Prostate gland (tissue), 2 donors: ENCODE measurements at regions not wholly inside any gene's neighbourhood (a gene's known extent, or its start where the extent isn't known, plus 50 kb on each side); places are given as distances from the start of the nearest gene placed in this dataset.

Experiments
- DNase-seq: peaks from one replicate; pipeline ENCODE4 v3.0.0-alpha.2; 2019; ENCODE audit warnings: low spot score
- H3K27ac ChIP-seq, 2 donors: fragments of 200-600 bp; sonication (generic); 2 replicates each; pipeline ENCODE4 v1.5.1; 2017 to 2019
- H3K27me3 ChIP-seq: fragments of 200-600 bp; sonication (generic); replicated peaks from 2 replicates; pipeline ENCODE4 v1.5.1; 2019; ENCODE audit not compliant: insufficient read depth
- H3K36me3 ChIP-seq, 2 donors: fragments of 200-600 bp; sonication (generic); 1 replicate in 1 of 2; 2 replicates in 1 of 2; pipeline versions ENCODE4 v1.5.1 to v1.8.1; 2017 to 2019
- H3K4me1 ChIP-seq: fragments of 200-600 bp; sonication (generic); replicated peaks from 2 replicates; pipeline ENCODE4 v1.5.1; 2019
- H3K4me3 ChIP-seq, 2 donors: fragments of 200-600 bp; sonication (generic); 2 replicates each; pipeline ENCODE4 v1.5.1; 2017 to 2019
- H3K9me3 ChIP-seq: fragments of 200-600 bp; sonication (generic); 2 replicates; pipeline ENCODE4 v1.5.1; 2017
- CTCF ChIP-seq, 4 experiments: fragments of 200-600 bp in 2 of 4; fragments of 450-650 bp in 2 of 4; sonication (generic) in 2 of 4; IDR thresholded peaks; 1 replicate in 3 of 4; 2 replicates in 1 of 4; pipeline ENCODE4 v1.5.1; 2016 to 2019; ENCODE audit warnings: antibody characterized with exemption in 4 of 4, mild to moderate bottlenecking in 2 of 4, moderate library complexity in 2 of 4
- POLR2A ChIP-seq: fragments of 450-650 bp; IDR thresholded peaks from one replicate; pipeline ENCODE4 v1.6.1; 2016; ENCODE audit warnings: antibody characterized with exemption, mild to moderate bottlenecking
- POLR2AphosphoS5 ChIP-seq: sonication (generic); formaldehyde crosslinking; IDR thresholded peaks from one replicate; pipeline ENCODE4 v1.6.1; 2017; ENCODE audit warnings: antibody characterized with exemption
- WGBS: methylation state at CpG from one replicate; pipeline ENCODE4 v1.1.5; 2018; 5-methylcytosine and 5-hydroxymethylcytosine counted together
- intact Hi-C: fragments of 100-400 bp; cut with DNase I; formaldehyde crosslinking; loops from one replicate; pipeline ENCODE4 v1.14.2; 2022

- no peak for TF ChIP-seq CTCF (IDR thresholded peaks at IDR 0.05)
- TF ChIP-seq POLR2AphosphoS5, result no peak
- TF ChIP-seq POLR2A, result no peak
- Histone ChIP-seq H3K9me3 (no peaks in the 10 kb centered on the region), H3K27ac (no peak overlapping the region), H3K27me3 (no peaks in the 10 kb centered on the region), H3K4me3 (no peak overlapping the region), H3K36me3 (no peaks in the 10 kb centered on the region), H3K4me1 (no peaks in the 10 kb centered on the region)
- DNase-seq, result no peak
- 45% methylated on average over 3 of the region's 3 CpGs for WGBS
- intact Hi-C loops, result no loop called here
These were observed 383.3 kb upstream of the ASIC2 start for GRCh38 chr17:33676444-33676843.

- DNase-seq, result no peak
- H3K36me3 ChIP-seq, result no peaks in the 10 kb centered on the region
- no peaks in the 10 kb centered on the region for H3K9me3 ChIP-seq
- H3K27me3 ChIP-seq, result no peaks in the 10 kb centered on the region
- intact Hi-C loops, result no loop called here
- H3K4me1 ChIP-seq, result no peaks in the 10 kb centered on the region
- no peak overlapping the region for H3K4me3 ChIP-seq
- H3K27ac ChIP-seq, result no peak overlapping the region
- TF ChIP-seq CTCF (IDR thresholded peaks at IDR 0.05), result no peak
- TF ChIP-seq POLR2A, result no peak
- TF ChIP-seq POLR2AphosphoS5, result no peak
- WGBS, result 89% methylated on average over 6 of the region's 6 CpGs
These were observed 386.5 kb upstream of the ASIC2 start for GRCh38 chr17:33679595-33679994.

- 66% methylated on average over 4 of the region's 4 CpGs for WGBS
- H3K36me3 ChIP-seq, result no peaks in the 10 kb centered on the region
- H3K27ac ChIP-seq, result no peak overlapping the region
- no peaks in the 10 kb centered on the region for H3K9me3 ChIP-seq
- H3K4me3 ChIP-seq, result no peak overlapping the region
- H3K27me3 ChIP-seq, result no peaks in the 10 kb centered on the region
- no peak for DNase-seq
- intact Hi-C loops, result no loop called here
- H3K4me1 ChIP-seq, result no peaks in the 10 kb centered on the region
- TF ChIP-seq CTCF (IDR thresholded peaks at IDR 0.05), result no peak
- TF ChIP-seq POLR2AphosphoS5, result no peak
- no peak for TF ChIP-seq POLR2A
These were observed 387.4 kb upstream of the ASIC2 start for GRCh38 chr17:33680472-33680871.

GRCh38 chr17:33682599-33682998 is 389.5 kb upstream of the ASIC2 start:
- TF ChIP-seq POLR2AphosphoS5, result no peak
- no peak for TF ChIP-seq POLR2A
- no peak for TF ChIP-seq CTCF (IDR thresholded peaks at IDR 0.05)
- no peaks in the 10 kb centered on the region for H3K36me3 ChIP-seq
- intact Hi-C loops, result no loop called here

GRCh38 chr17:33684735-33685134 is 391.6 kb upstream of the ASIC2 start:
- TF ChIP-seq POLR2A (no peak), POLR2AphosphoS5 (no peak), CTCF (IDR thresholded peaks at IDR 0.05) (no peak)
- H3K9me3 ChIP-seq, result no peaks in the 10 kb centered on the region
- no peak for DNase-seq
- H3K27me3 ChIP-seq, result no peaks in the 10 kb centered on the region
- 86% methylated on average over 6 of the region's 6 CpGs for WGBS
- H3K27ac ChIP-seq, result no peak overlapping the region
- intact Hi-C loops, result no loop called here
- no peaks in the 10 kb centered on the region for H3K36me3 ChIP-seq
- no peak overlapping the region for H3K4me3 ChIP-seq
- no peaks in the 10 kb centered on the region for H3K4me1 ChIP-seq

More at GRCh38 chr17:33682599-33682998, 389.5 kb upstream of the ASIC2 start:
- H3K4me3 ChIP-seq, result no peak overlapping the region
- no peaks in the 10 kb centered on the region for H3K9me3 ChIP-seq
- H3K27ac ChIP-seq, result no peak overlapping the region
- no peak for DNase-seq
- no peaks in the 10 kb centered on the region for H3K27me3 ChIP-seq
- no peaks in the 10 kb centered on the region for H3K4me1 ChIP-seq
